HepG2 (cell line): ENCODE measurements at regions not wholly inside any gene's neighbourhood (a gene's known extent, or its start where the extent isn't known, plus 50 kb on each side); places are given as distances from the start of the nearest gene placed in this dataset.

ENCODE experiments used
- ATAC-seq: fragments of 200-7000 bp; cut with Tn5 transposase; 3 replicates; pipeline ENCODE4 v1.9.1; 2020; ENCODE audit warnings: mild to moderate bottlenecking, moderate library complexity
- BruUV-seq: library from RNA; stranded (reverse); fragments of 400-500 nt; replicated peaks from 2 replicates; lab custom pipeline; 2021; lab: Mats Ljungman, UMichigan
- CTCF ChIA-PET: fragments of 300-600 bp; formaldehyde crosslinking; extraction: SDS; loops from one replicate; lab custom pipeline; 2021; ENCODE audit warnings: low total read pairs, inconsistent platforms, low intra/inter-chr PET ratio; lab: Yijun Ruan, JAX
- POLR2A ChIA-PET: fragments of 350-600 bp; sonication (Branson Sonifier 250); formaldehyde crosslinking; loops from one replicate; lab custom pipeline; 2020; ENCODE audit warnings: antibody characterized with exemption, inconsistent platforms; lab: Yijun Ruan, JAX
- DNase-seq: peaks from one replicate; pipeline ENCODE4 v3.0.0-alpha.2; 2015; ENCODE audit warnings: low spot score
- FAIRE-seq: peaks from 3 replicates; lab custom pipeline; 2011; peaks lifted over from hg19 to GRCh38; lab: Jason Lieb, UNC
- H2AFZ ChIP-seq: one replicate; pipeline ENCODE4 v1.6.1; 2011; ENCODE audit warnings: low read length, inconsistent platforms
- H3K27ac ChIP-seq: fragments of 300-600 bp; 3 replicates; pipeline ENCODE4 v1.8.0; 2011; ENCODE audit warnings: mixed run types, mild to moderate bottlenecking, mixed read lengths, low read length, inconsistent platforms; ENCODE audit not compliant: insufficient read depth; ENCODE audit errors: extremely low read length
- H3K27me3 ChIP-seq, 2 experiments: fragments of 200-600 bp in 1 of 2; 2 replicates in 1 of 2; 3 replicates in 1 of 2; pipeline versions ENCODE4 v1.6.0 to v1.8.0; 2011; ENCODE audit warnings: low read length in 2 of 2, mild to moderate bottlenecking in 2 of 2, moderate library complexity in 2 of 2, inconsistent platforms in 1 of 2; ENCODE audit not compliant: insufficient read depth in 2 of 2, control insufficient read depth in 1 of 2
- H3K36me3 ChIP-seq, 2 experiments: fragments of 200-600 bp in 1 of 2; replicated peaks in 1 of 2; 2 replicates in 1 of 2; 3 replicates in 1 of 2; pipeline versions ENCODE4 v1.5.1 to v1.8.0; 2011; ENCODE audit warnings: low read length in 2 of 2, inconsistent platforms in 1 of 2; ENCODE audit not compliant: insufficient read depth in 2 of 2, control insufficient read depth in 1 of 2
- H3K4me1 ChIP-seq: 2 replicates; pipeline ENCODE4 v1.5.1; 2012; ENCODE audit warnings: low read length, inconsistent platforms; ENCODE audit not compliant: insufficient read depth
- H3K4me2 ChIP-seq: 2 replicates; pipeline ENCODE4 v1.6.0; 2011; ENCODE audit warnings: low read depth, low read length, inconsistent platforms
- H3K4me3 ChIP-seq, 3 experiments: fragments of 200-600 bp in 1 of 3; sonication (generic), shearing (Covaris generic) in 1 of 3; replicated peaks in 1 of 3; 2 replicates each; pipeline ENCODE4 v1.5.1; 2011 to 2016; ENCODE audit warnings: low read length in 3 of 3, inconsistent platforms in 2 of 3, low read depth in 2 of 3, mild to moderate bottlenecking in 2 of 3, control low read depth in 1 of 3, mixed read lengths in 1 of 3; ENCODE audit not compliant: insufficient read depth in 1 of 3
- H3K79me2 ChIP-seq: one replicate; pipeline ENCODE4 v1.6.1; 2011; ENCODE audit warnings: low read length, inconsistent platforms; ENCODE audit not compliant: insufficient read depth
- H3K9ac ChIP-seq: 2 replicates; pipeline ENCODE4 v1.6.0; 2011; ENCODE audit warnings: mild to moderate bottlenecking, low read depth, low read length, inconsistent platforms; ENCODE audit not compliant: insufficient read depth
- H3K9me3 ChIP-seq: 2 replicates; pipeline ENCODE4 v1.5.1; 2012; ENCODE audit warnings: mild to moderate bottlenecking, low read length
- H4K20me1 ChIP-seq: 2 replicates; pipeline ENCODE4 v1.6.0; 2011; ENCODE audit warnings: inconsistent platforms, mild to moderate bottlenecking, low read length, moderate library complexity; ENCODE audit not compliant: insufficient read depth
- ELF3 ChIP-seq: IDR thresholded peaks from 2 replicates; pipeline ENCODE4 v1.6.1; 2016; ENCODE audit warnings: missing genetic modification reagents, missing compliant biosample characterization
- ISX ChIP-seq: sonication (generic); formaldehyde crosslinking; conservative IDR thresholded peaks from 2 replicates; pipeline ENCODE4 v1.5.0; 2020; ENCODE audit warnings: missing genetic modification reagents
- NR2F6 ChIP-seq, 2 experiments: IDR thresholded peaks; 2 replicates each; pipeline ENCODE4 v1.6.1; 2016; ENCODE audit warnings: antibody characterized with exemption in 1 of 2, mild to moderate bottlenecking in 1 of 2
- TCF7 ChIP-seq: sonication (generic); IDR thresholded peaks from 2 replicates; pipeline ENCODE4 v1.6.1; 2016; ENCODE audit warnings: antibody characterized with exemption, low read depth
- ZBTB46 ChIP-seq: sonication (generic); formaldehyde crosslinking; IDR thresholded peaks from 2 replicates; pipeline ENCODE4 v1.4.0; 2020; ENCODE audit warnings: mild to moderate bottlenecking, missing genetic modification reagents, borderline replicate concordance
- ZFP90 ChIP-seq: sonication (generic); formaldehyde crosslinking; IDR thresholded peaks from 2 replicates; pipeline ENCODE4 v1.8.0; 2022; ENCODE audit warnings: missing genetic modification reagents, mild to moderate bottlenecking, inconsistent platforms, borderline replicate concordance
- ZNF121 ChIP-seq: sonication (generic); formaldehyde crosslinking; IDR thresholded peaks from 2 replicates; pipeline ENCODE4 v1.5.0; 2020; ENCODE audit warnings: mild to moderate bottlenecking, missing genetic modification reagents
- ZNF224 ChIP-seq: sonication (generic); formaldehyde crosslinking; IDR thresholded peaks from 2 replicates; pipeline ENCODE4 v1.5.0; 2020; ENCODE audit warnings: mild to moderate bottlenecking, missing genetic modification reagents
- ZNF24 ChIP-seq: fragments of 450-650 bp; IDR thresholded peaks from 2 replicates; pipeline ENCODE4 v1.6.1; 2017; ENCODE audit warnings: antibody characterized with exemption, mild to moderate bottlenecking
- ZNF598 ChIP-seq: sonication (generic); formaldehyde crosslinking; IDR thresholded peaks from 2 replicates; pipeline ENCODE4 v1.5.1; 2020; ENCODE audit warnings: mild to moderate bottlenecking, missing genetic modification reagents, borderline replicate concordance
- ZNF772 ChIP-seq: sonication (generic); formaldehyde crosslinking; IDR thresholded peaks from 2 replicates; pipeline ENCODE4 v1.5.0; 2020; ENCODE audit warnings: mild to moderate bottlenecking, missing genetic modification reagents
- ZNF780A ChIP-seq: sonication (generic); formaldehyde crosslinking; IDR thresholded peaks from 2 replicates; pipeline ENCODE4 v1.8.0; 2022; ENCODE audit warnings: mild to moderate bottlenecking, missing genetic modification reagents, moderate library complexity
- ZNF781 ChIP-seq: sonication (generic); formaldehyde crosslinking; IDR thresholded peaks from 2 replicates; pipeline ENCODE4 v1.5.1; 2020; ENCODE audit warnings: borderline replicate concordance, mild to moderate bottlenecking, missing genetic modification reagents; ENCODE audit errors: not compliant biosample characterization
- ZSCAN20 ChIP-seq: sonication (generic); formaldehyde crosslinking; IDR thresholded peaks from 2 replicates; pipeline ENCODE4 v1.4.0; 2020; ENCODE audit warnings: missing genetic modification reagents, mild to moderate bottlenecking, borderline replicate concordance
- WGBS: methylation state at CpG from one replicate; pipeline ENCODE4 v1.1.6; 2017; ENCODE audit warnings: low lambda C conversion rate; 5-methylcytosine and 5-hydroxymethylcytosine counted together
- in situ Hi-C: cut with HindIII; loops from 2 replicates; pipeline ENCODE4 v1.10.0; 2017; ENCODE audit warnings: low pct_unique_long_range_greater_than_20kb; ENCODE audit not compliant: extremely low pct_ligation_motif_present
- intact Hi-C: fragments of 100-400 bp; cut with micrococcal nuclease; formaldehyde crosslinking; loops from one replicate; pipeline ENCODE4 v1.10.0; 2022; ENCODE audit not compliant: unreplicated experiment
- TF ChIP-seq, protein P1 (sequence below): sonication (generic); formaldehyde crosslinking; IDR thresholded peaks from 2 replicates; pipeline ENCODE4 v1.4.0; 2020; ENCODE audit warnings: missing genetic modification reagents; ENCODE audit errors: not compliant biosample characterization
- TF ChIP-seq, protein P2 (sequence below): sonication (generic); formaldehyde crosslinking; IDR thresholded peaks from 2 replicates; pipeline ENCODE4 v1.4.0; 2020; ENCODE audit warnings: missing genetic modification reagents

DNA sequence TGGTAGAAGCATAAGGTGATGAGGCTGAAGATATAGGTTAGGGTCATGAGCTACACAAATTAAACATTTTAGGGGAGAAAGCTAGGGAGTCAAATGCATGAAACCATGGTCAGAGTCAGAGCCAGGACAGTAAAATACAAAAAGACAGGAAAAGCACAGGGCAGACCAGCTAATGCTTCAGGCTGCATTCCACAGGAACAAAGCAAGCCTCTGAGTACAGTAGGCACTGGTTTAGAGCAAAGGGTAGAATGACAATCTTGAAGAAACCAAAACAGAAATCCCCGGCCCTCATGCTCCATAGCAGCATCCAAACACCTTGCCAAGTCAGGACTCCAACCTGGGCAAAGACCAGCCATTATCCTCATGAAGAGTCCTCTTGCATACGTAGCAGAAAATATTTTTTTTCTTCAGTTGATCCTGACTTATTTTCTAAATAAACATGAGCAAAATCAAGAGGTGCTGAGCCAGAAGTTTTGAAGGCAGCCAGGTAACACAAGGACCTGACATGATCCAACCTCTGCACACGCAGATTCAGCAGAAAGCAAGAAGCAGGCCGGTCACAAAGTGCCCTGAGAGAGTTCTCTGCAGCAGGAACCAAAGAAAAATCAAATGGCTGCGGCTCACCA is 273.1 kb downstream of the TTLL7 start:
- in situ Hi-C loops = no loop called here
- intact Hi-C loops = no loop called here
- CTCF ChIA-PET = no interaction called here

GRCh38 chr1:83718338-83718737 is 280.6 kb downstream of the TTLL7 start:
- in situ Hi-C loops (no loop called here), intact Hi-C loops (loop anchor here (10.0 kb wide), 1 partner anchor 64 kb away; no protein-coding TSS in a partner anchor)
- ChIA-PET POLR2A (no interaction called here), CTCF (no interaction called here)
- DNase-seq = no peak
- H4K20me1 ChIP-seq = no peaks in the 10 kb centered on the region
- no peaks in the 10 kb centered on the region for H3K27me3 ChIP-seq
- WGBS = 21% methylated on average over 6 of the region's 6 CpGs
- peaks cover 20% of the 10 kb centered on the region; the same call in 1 of the 2 replicates for H3K9me3 ChIP-seq
- no peaks in the 10 kb centered on the region for H3K79me2 ChIP-seq
- no peak overlapping the region for H3K27ac ChIP-seq
- H3K4me1 ChIP-seq = no peaks in the 10 kb centered on the region
- ATAC-seq = no peak
- no TSS peak for BruUV-seq
- H3K9ac ChIP-seq = no peak overlapping the region
- no peak for FAIRE-seq
- H3K4me2 ChIP-seq = no peak overlapping the region
- no peak overlapping the region for H2AFZ ChIP-seq
- no peaks in the 10 kb centered on the region for H3K36me3 ChIP-seq
- no peak overlapping the region for H3K4me3 ChIP-seq
- no peak for TF ChIP-seq ZNF781 (CRISPR knock-in tag)
- TF ChIP-seq, protein P1, sequence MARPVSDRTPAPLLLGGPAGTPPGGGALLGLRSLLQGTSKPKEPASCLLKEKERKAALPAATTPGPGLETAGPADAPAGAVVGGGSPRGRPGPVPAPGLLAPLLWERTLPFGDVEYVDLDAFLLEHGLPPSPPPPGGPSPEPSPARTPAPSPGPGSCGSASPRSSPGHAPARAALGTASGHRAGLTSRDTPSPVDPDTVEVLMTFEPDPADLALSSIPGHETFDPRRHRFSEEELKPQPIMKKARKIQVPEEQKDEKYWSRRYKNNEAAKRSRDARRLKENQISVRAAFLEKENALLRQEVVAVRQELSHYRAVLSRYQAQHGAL (CRISPR knock-in tag) = no peak
- TF ChIP-seq TCF7 = no peak
- TF ChIP-seq, protein P2, sequence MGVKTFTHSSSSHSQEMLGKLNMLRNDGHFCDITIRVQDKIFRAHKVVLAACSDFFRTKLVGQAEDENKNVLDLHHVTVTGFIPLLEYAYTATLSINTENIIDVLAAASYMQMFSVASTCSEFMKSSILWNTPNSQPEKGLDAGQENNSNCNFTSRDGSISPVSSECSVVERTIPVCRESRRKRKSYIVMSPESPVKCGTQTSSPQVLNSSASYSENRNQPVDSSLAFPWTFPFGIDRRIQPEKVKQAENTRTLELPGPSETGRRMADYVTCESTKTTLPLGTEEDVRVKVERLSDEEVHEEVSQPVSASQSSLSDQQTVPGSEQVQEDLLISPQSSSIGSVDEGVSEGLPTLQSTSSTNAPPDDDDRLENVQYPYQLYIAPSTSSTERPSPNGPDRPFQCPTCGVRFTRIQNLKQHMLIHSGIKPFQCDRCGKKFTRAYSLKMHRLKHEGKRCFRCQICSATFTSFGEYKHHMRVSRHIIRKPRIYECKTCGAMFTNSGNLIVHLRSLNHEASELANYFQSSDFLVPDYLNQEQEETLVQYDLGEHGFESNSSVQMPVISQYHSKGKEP (CRISPR knock-in tag) = no peak
- no peak for TF ChIP-seq ZNF598 (CRISPR knock-in tag)
- TF ChIP-seq ZSCAN20 (CRISPR knock-in tag) = no peak
- no peak for TF ChIP-seq ZFP90 (CRISPR knock-in tag)
- no peak for TF ChIP-seq ELF3 (CRISPR knock-in tag)
- no peak for TF ChIP-seq NR2F6 (IDR thresholded peaks at IDR 0.05)
- no peak for TF ChIP-seq NR2F6 (CRISPR knock-in tag; IDR thresholded peaks at IDR 0.05)

More for the DNA sequence above, 273.1 kb downstream of the TTLL7 start:
- Histone ChIP-seq H3K9ac (no peak overlapping the region), H2AFZ (no peak overlapping the region), H3K4me1 (no peaks in the 10 kb centered on the region), H3K79me2 (no peaks in the 10 kb centered on the region), H3K9me3 (peaks cover 19% of the 10 kb centered on the region; the same call in 1 of the 2 replicates), H3K27me3 (no peaks in the 10 kb centered on the region), H4K20me1 (no peaks in the 10 kb centered on the region), H3K4me3 (no peak overlapping the region), H3K27ac (no peak overlapping the region), H3K36me3 (no peaks in the 10 kb centered on the region), H3K4me2 (no peak overlapping the region)
- BruUV-seq = no TSS peak
- FAIRE-seq (no peak), DNase-seq (no peak), ATAC-seq (no peak)
- TF ChIP-seq ZNF24 = no peak
- TF ChIP-seq ZNF780A (CRISPR knock-in tag) = no peak
- no peak for TF ChIP-seq ZNF772 (CRISPR knock-in tag)
- no peak for TF ChIP-seq ZBTB46 (CRISPR knock-in tag)
- TF ChIP-seq ISX = no peak
- no peak for TF ChIP-seq ZNF224 (CRISPR knock-in tag)
- TF ChIP-seq ZNF121 (CRISPR knock-in tag) = no peak
- WGBS = 27% methylated on average over 5 of the region's 5 CpGs
- POLR2A ChIA-PET = no interaction called here
